HEK293 (cell line): ENCODE measurements at regions not wholly inside any gene's neighbourhood (a gene's known extent, or its start where the extent isn't known, plus 50 kb on each side); places are given as distances from the start of the nearest gene placed in this dataset.

Source experiments
- CTCF ChIA-PET: fragments of 350-600 bp; formaldehyde crosslinking; extraction: SDS; loops from one replicate; lab custom pipeline; 2021; ENCODE audit warnings: antibody characterized with exemption; lab: Yijun Ruan, JAX
- POLR2A ChIA-PET: fragments of 300-600 bp; formaldehyde crosslinking; extraction: SDS; loops from one replicate; lab custom pipeline; 2020; ENCODE audit warnings: antibody characterized with exemption, inconsistent platforms; lab: Yijun Ruan, JAX
- H3K27ac ChIP-seq: fragments of 200-500 bp; sonication (Bioruptor generic); 2 replicates; pipeline ENCODE4 v1.5.1; 2014; ENCODE audit warnings: low read depth, low read length, control low read depth, inconsistent platforms; ENCODE audit errors: extremely low read depth
- H3K36me3 ChIP-seq, 2 experiments: fragments of 200-500 bp in 1 of 2; sonication (Bioruptor generic) in 1 of 2; 1 replicate in 1 of 2; 2 replicates in 1 of 2; pipeline ENCODE4 v1.5.1; 2014 to 2017; ENCODE audit warnings: inconsistent platforms in 2 of 2, low read length in 2 of 2; ENCODE audit not compliant: control insufficient read depth in 2 of 2, insufficient read depth in 1 of 2
- H3K4me1 ChIP-seq: fragments of 200-500 bp; sonication (Bioruptor generic); 2 replicates; pipeline ENCODE4 v1.5.1; 2014; ENCODE audit warnings: mild to moderate bottlenecking, low read length, inconsistent platforms; ENCODE audit not compliant: control insufficient read depth, insufficient read depth
- H3K4me3 ChIP-seq: 2 replicates; pipeline ENCODE4 v1.5.1; 2011; ENCODE audit warnings: low read depth, mild to moderate bottlenecking, control low read depth, low read length, moderate library complexity
- H3K9me3 ChIP-seq: fragments of 200-500 bp; sonication (Bioruptor generic); 2 replicates; pipeline ENCODE4 v1.5.1; 2014; ENCODE audit warnings: low read depth, low read length, inconsistent platforms; ENCODE audit not compliant: control insufficient read depth, insufficient read depth
- KLF16 ChIP-seq: fragments of 450-650 bp; formaldehyde crosslinking; IDR thresholded peaks from 2 replicates; pipeline ENCODE4 v1.5.1; 2017; ENCODE audit warnings: missing biosample characterization, missing genetic modification characterization
- OVOL3 ChIP-seq: fragments of 450-650 bp; formaldehyde crosslinking; IDR thresholded peaks from 2 replicates; pipeline ENCODE4 v1.5.1; 2016; ENCODE audit warnings: missing biosample characterization, missing genetic modification characterization
- SETDB1 ChIP-seq: IDR thresholded peaks from one replicate; pipeline ENCODE4 v1.6.1; 2017; ENCODE audit warnings: mild to moderate bottlenecking, low read length, moderate library complexity, mixed read lengths; ENCODE audit not compliant: insufficient read length
- SP7 ChIP-seq: fragments of 450-650 bp; formaldehyde crosslinking; IDR thresholded peaks from 2 replicates; pipeline ENCODE4 v1.5.1; 2016; ENCODE audit warnings: missing biosample characterization, missing genetic modification characterization
- TCF7L2 ChIP-seq: IDR thresholded peaks from 2 replicates; pipeline ENCODE4 v1.6.1; 2011; ENCODE audit warnings: low read depth, mild to moderate bottlenecking, inconsistent platforms, low read length, moderate library complexity, borderline replicate concordance
- WT1 ChIP-seq: fragments of 450-650 bp; formaldehyde crosslinking; IDR thresholded peaks from 2 replicates; pipeline ENCODE4 v1.5.1; 2016; ENCODE audit warnings: missing biosample characterization, missing genetic modification characterization
- ZNF223 ChIP-seq: fragments of 450-650 bp; formaldehyde crosslinking; IDR thresholded peaks from 2 replicates; pipeline ENCODE4 v1.5.1; 2016; ENCODE audit warnings: missing biosample characterization, missing genetic modification characterization
- ZNF24 ChIP-seq: fragments of 450-650 bp; formaldehyde crosslinking; IDR thresholded peaks from 2 replicates; pipeline ENCODE4 v1.5.1; 2016; ENCODE audit warnings: missing biosample characterization, missing genetic modification characterization
- ZNF248 ChIP-seq: fragments of 450-650 bp; formaldehyde crosslinking; IDR thresholded peaks from 2 replicates; pipeline ENCODE4 v1.5.1; 2017; ENCODE audit warnings: missing biosample characterization, missing genetic modification characterization
- ZNF341 ChIP-seq: fragments of 450-650 bp; formaldehyde crosslinking; IDR thresholded peaks from 2 replicates; pipeline ENCODE4; 2016; ENCODE audit warnings: low read depth, missing biosample characterization, missing genetic modification characterization
- ZNF366 ChIP-seq: fragments of 450-650 bp; formaldehyde crosslinking; conservative IDR thresholded peaks from 2 replicates; pipeline ENCODE4 v1.5.1; 2016; ENCODE audit warnings: missing biosample characterization, missing genetic modification characterization
- ZNF394 ChIP-seq: fragments of 450-650 bp; formaldehyde crosslinking; IDR thresholded peaks from 2 replicates; pipeline ENCODE4 v1.5.1; 2016; ENCODE audit warnings: missing biosample characterization, missing genetic modification characterization, mild to moderate bottlenecking, moderate library complexity, borderline replicate concordance
- ZNF530 ChIP-seq: fragments of 450-650 bp; formaldehyde crosslinking; IDR thresholded peaks from 2 replicates; pipeline ENCODE4 v1.5.1; 2016; ENCODE audit warnings: low read depth, missing biosample characterization, missing genetic modification characterization
- ZNF548 ChIP-seq: fragments of 450-650 bp; formaldehyde crosslinking; IDR thresholded peaks from 2 replicates; pipeline ENCODE4 v1.5.1; 2016; ENCODE audit warnings: missing biosample characterization, missing genetic modification characterization
- ZNF645 ChIP-seq: fragments of 450-650 bp; formaldehyde crosslinking; IDR thresholded peaks from 2 replicates; pipeline ENCODE4; 2016; ENCODE audit warnings: missing biosample characterization, missing genetic modification characterization
- TF ChIP-seq, protein P1 (sequence below): fragments of 450-650 bp; formaldehyde crosslinking; IDR thresholded peaks from 2 replicates; pipeline ENCODE4 v1.5.1; 2017; ENCODE audit warnings: missing biosample characterization, missing genetic modification characterization
- TF ChIP-seq, protein P2 (sequence below): IDR thresholded peaks from 2 replicates; pipeline ENCODE4 v1.6.1; 2011; ENCODE audit warnings: mild to moderate bottlenecking, low read depth, low read length, borderline replicate concordance
- TF ChIP-seq, protein P3 (sequence below): fragments of 450-650 bp; IDR thresholded peaks from 2 replicates; pipeline ENCODE4 v1.5.1; 2018; ENCODE audit warnings: missing biosample characterization, mild to moderate bottlenecking, missing genetic modification characterization
- TF ChIP-seq, protein P4 (sequence below): fragments of 450-650 bp; formaldehyde crosslinking; IDR thresholded peaks from 2 replicates; pipeline ENCODE4 v1.5.1; 2016; ENCODE audit warnings: missing biosample characterization, missing genetic modification characterization
- TF ChIP-seq, protein P5 (sequence below): fragments of 450-650 bp; formaldehyde crosslinking; IDR thresholded peaks from 2 replicates; pipeline ENCODE4 v1.5.1; 2016; ENCODE audit warnings: missing biosample characterization, missing genetic modification characterization

DNA sequence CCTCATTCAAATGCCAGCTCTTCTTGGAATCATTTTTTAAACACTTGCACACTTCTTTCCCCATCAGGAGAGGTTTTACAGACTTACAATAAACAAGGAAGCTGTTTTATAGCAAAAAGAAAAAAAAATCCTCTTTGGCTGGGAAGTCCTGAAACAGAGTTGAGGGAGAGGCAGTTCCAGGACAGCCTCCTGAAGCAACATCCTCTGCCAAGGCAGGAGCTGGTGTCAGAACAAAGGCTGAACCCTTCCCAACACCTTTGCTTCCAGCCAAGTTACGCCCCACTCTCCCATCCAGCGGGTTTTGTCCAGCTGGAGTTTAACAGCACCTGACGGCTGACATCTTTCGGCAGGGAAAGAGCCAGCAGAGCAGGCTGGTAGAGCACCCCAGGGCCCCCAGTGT is 287.8 kb downstream of the RRAGC start:
- Histone ChIP-seq H3K27ac (no peak overlapping the region), H3K9me3 (no peaks in the 10 kb centered on the region), H3K4me3 (no peak overlapping the region), H3K36me3 (no peaks in the 10 kb centered on the region), H3K4me1 (peaks cover 3% of the 10 kb centered on the region; the same call in 1 of the 2 replicates)
- ChIA-PET CTCF (interaction anchor here (0.6 to 1.1 kb wide), 4 partner anchors 16 to 441 kb away, joined by 3 to 4 read pairs (median 4); no protein-coding TSS in a partner anchor), POLR2A (no interaction called here)
- TF ChIP-seq, protein P1, sequence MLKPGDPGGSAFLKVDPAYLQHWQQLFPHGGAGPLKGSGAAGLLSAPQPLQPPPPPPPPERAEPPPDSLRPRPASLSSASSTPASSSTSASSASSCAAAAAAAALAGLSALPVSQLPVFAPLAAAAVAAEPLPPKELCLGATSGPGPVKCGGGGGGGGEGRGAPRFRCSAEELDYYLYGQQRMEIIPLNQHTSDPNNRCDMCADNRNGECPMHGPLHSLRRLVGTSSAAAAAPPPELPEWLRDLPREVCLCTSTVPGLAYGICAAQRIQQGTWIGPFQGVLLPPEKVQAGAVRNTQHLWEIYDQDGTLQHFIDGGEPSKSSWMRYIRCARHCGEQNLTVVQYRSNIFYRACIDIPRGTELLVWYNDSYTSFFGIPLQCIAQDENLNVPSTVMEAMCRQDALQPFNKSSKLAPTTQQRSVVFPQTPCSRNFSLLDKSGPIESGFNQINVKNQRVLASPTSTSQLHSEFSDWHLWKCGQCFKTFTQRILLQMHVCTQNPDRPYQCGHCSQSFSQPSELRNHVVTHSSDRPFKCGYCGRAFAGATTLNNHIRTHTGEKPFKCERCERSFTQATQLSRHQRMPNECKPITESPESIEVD (tag by site-specific recombination): 0 out of 2 replicates have a peak, but pooled peaks have one; percentile 22
- no peak for TF ChIP-seq WT1 (tag by site-specific recombination)
- no peak for TF ChIP-seq ZNF530 (tag by site-specific recombination)
- no peak for TF ChIP-seq ZNF223 (tag by site-specific recombination)

- CTCF ChIA-PET: interaction anchor here (0.6 to 0.9 kb wide), 2 partner anchors 10 to 398 kb away, joined by 3 read pairs; no protein-coding TSS in a partner anchor
- POLR2A ChIA-PET: no interaction called here
- no peaks in the 10 kb centered on the region for H3K9me3 ChIP-seq
- H3K27ac ChIP-seq: no peak overlapping the region
- H3K36me3 ChIP-seq: no peaks in the 10 kb centered on the region
- peaks cover 3% of the 10 kb centered on the region; the same call in 1 of the 2 replicates for H3K4me1 ChIP-seq
- TF ChIP-seq, protein P2, sequence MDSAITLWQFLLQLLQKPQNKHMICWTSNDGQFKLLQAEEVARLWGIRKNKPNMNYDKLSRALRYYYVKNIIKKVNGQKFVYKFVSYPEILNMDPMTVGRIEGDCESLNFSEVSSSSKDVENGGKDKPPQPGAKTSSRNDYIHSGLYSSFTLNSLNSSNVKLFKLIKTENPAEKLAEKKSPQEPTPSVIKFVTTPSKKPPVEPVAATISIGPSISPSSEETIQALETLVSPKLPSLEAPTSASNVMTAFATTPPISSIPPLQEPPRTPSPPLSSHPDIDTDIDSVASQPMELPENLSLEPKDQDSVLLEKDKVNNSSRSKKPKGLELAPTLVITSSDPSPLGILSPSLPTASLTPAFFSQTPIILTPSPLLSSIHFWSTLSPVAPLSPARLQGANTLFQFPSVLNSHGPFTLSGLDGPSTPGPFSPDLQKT: no peak
- TF ChIP-seq, protein P3, sequence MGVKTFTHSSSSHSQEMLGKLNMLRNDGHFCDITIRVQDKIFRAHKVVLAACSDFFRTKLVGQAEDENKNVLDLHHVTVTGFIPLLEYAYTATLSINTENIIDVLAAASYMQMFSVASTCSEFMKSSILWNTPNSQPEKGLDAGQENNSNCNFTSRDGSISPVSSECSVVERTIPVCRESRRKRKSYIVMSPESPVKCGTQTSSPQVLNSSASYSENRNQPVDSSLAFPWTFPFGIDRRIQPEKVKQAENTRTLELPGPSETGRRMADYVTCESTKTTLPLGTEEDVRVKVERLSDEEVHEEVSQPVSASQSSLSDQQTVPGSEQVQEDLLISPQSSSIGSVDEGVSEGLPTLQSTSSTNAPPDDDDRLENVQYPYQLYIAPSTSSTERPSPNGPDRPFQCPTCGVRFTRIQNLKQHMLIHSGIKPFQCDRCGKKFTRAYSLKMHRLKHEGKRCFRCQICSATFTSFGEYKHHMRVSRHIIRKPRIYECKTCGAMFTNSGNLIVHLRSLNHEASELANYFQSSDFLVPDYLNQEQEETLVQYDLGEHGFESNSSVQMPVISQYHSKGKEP (tag by site-specific recombination): peak; percentile 76
- no peak overlapping the region for H3K4me3 ChIP-seq
These were observed 289.0 kb downstream of the RRAGC start for GRCh38 chr1:38570657-38570975.

DNA sequence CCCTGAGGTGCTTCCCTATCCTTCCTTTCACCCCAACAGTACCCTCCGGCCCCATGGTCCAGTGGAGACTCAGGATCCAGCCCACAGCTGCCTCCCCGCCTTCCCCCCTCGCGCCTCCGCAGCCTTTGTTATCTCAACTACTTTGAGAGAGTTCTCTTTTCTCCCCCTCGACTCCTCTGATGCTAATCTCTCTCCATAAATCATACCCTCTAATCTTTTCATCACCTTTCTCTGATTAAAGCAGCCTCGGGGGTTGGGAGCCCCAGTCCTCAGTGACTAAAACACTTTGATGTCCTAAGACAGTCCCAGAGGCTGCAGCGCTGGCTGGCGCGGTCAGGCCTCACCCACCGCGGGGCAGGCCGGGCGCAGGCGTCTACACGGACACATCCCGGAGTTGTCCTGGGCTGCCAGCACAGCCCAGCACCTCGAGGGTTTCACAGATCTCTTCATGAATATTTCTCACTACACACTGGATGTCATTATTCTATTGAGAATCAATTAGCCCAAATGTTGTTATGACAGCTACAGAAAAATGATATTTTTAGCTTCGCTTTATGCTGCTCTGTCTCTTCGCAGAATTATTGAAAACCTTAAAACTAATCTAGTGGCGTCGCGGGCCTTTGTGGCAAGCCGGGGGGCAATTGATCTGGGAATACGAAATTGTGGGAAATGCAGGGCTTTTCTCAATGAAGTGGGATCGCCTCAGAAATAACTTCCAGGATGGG is 289.5 kb downstream of the RRAGC start:
- no peak overlapping the region for H3K27ac ChIP-seq
- CTCF ChIA-PET: interaction anchor here (0.9 kb wide), 1 partner anchor 10 kb away, joined by 3 read pairs; no protein-coding TSS in a partner anchor
- H3K36me3 ChIP-seq: no peaks in the 10 kb centered on the region
- no peaks in the 10 kb centered on the region for H3K9me3 ChIP-seq
- H3K4me3 ChIP-seq: no peak overlapping the region
- POLR2A ChIA-PET: no interaction called here
- H3K4me1 ChIP-seq: peaks cover 3% of the 10 kb centered on the region; the same call in 1 of the 2 replicates
- TF ChIP-seq KLF16 (tag by site-specific recombination) (peak; percentile 71), OVOL3 (no peak), ZNF366 (tag by site-specific recombination) (peak; percentile 42; the same call in 1 of the 2 replicates), ZNF248 (no peak), ZNF24 (tag by site-specific recombination) (0 out of 2 replicates have a peak, but pooled peaks have one; percentile 26), TCF7L2 (peak; percentile 100), ZNF394 (tag by site-specific recombination) (0 out of 2 replicates have a peak, but pooled peaks have one; percentile 27), SETDB1 (no peak), SP7 (tag by site-specific recombination) (peak; percentile 96), ZNF548 (tag by site-specific recombination) (no peak), ZNF645 (tag by site-specific recombination) (0 out of 2 replicates have a peak, but pooled peaks have one; percentile 50), ZNF341 (peak; percentile 51)
- TF ChIP-seq, protein P4, sequence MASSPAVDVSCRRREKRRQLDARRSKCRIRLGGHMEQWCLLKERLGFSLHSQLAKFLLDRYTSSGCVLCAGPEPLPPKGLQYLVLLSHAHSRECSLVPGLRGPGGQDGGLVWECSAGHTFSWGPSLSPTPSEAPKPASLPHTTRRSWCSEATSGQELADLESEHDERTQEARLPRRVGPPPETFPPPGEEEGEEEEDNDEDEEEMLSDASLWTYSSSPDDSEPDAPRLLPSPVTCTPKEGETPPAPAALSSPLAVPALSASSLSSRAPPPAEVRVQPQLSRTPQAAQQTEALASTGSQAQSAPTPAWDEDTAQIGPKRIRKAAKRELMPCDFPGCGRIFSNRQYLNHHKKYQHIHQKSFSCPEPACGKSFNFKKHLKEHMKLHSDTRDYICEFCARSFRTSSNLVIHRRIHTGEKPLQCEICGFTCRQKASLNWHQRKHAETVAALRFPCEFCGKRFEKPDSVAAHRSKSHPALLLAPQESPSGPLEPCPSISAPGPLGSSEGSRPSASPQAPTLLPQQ (tag by site-specific recombination): peak; percentile 40; the same call in 1 of the 2 replicates
- TF ChIP-seq, protein P5, sequence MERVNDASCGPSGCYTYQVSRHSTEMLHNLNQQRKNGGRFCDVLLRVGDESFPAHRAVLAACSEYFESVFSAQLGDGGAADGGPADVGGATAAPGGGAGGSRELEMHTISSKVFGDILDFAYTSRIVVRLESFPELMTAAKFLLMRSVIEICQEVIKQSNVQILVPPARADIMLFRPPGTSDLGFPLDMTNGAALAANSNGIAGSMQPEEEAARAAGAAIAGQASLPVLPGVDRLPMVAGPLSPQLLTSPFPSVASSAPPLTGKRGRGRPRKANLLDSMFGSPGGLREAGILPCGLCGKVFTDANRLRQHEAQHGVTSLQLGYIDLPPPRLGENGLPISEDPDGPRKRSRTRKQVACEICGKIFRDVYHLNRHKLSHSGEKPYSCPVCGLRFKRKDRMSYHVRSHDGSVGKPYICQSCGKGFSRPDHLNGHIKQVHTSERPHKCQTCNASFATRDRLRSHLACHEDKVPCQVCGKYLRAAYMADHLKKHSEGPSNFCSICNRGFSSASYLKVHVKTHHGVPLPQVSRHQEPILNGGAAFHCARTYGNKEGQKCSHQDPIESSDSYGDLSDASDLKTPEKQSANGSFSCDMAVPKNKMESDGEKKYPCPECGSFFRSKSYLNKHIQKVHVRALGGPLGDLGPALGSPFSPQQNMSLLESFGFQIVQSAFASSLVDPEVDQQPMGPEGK (tag by site-specific recombination): peak; percentile 64
